ENCODE measurements at regions not wholly inside any gene's neighbourhood (a gene's known extent, or its start where the extent isn't known, plus 50 kb on each side); places are given as distances from the start of the nearest gene placed in this dataset.

GRCh38 chr15:96699871-96700401 is 369.4 kb downstream of the NR2F2 start:
- DNase-seq (ENCODE audit: extremely low read depth, low read depth): no peak
- no peak for TF ChIP-seq CTCF (IDR thresholded peaks at IDR 0.05; ENCODE audit: low read depth, low read length, missing control alignments)
- H3K4me3 ChIP-seq (replicated peaks; ENCODE audit: low read depth, low read length): no peak overlapping the region

- TF ChIP-seq CTCF (IDR thresholded peaks at IDR 0.05; ENCODE audit: low read depth, low read length, missing control alignments): no peak
- H3K4me3 ChIP-seq (replicated peaks; ENCODE audit: low read depth, low read length): no peak overlapping the region
- DNase-seq (ENCODE audit: extremely low read depth, low read depth): no peak
Observed at GRCh38 chr15:96700555-96700954, 370.1 kb downstream of the NR2F2 start.

- H3K4me3 ChIP-seq (replicated peaks; ENCODE audit: low read depth, low read length): no peak overlapping the region
- DNase-seq (ENCODE audit: extremely low read depth, low read depth): no peak
- TF ChIP-seq CTCF (IDR thresholded peaks at IDR 0.05; ENCODE audit: low read depth, low read length, missing control alignments): no peak
Observed at GRCh38 chr15:96701443-96701842, 370.9 kb downstream of the NR2F2 start.

- H3K4me3 ChIP-seq (replicated peaks; ENCODE audit: low read depth, low read length): no peak overlapping the region
- no peak for DNase-seq (ENCODE audit: extremely low read depth, low read depth)
- no peak for TF ChIP-seq CTCF (IDR thresholded peaks at IDR 0.05; ENCODE audit: low read depth, low read length, missing control alignments)
Observed at GRCh38 chr15:96701877-96702276, 371.4 kb downstream of the NR2F2 start.

GRCh38 chr15:96702589-96702988 is 372.1 kb downstream of the NR2F2 start:
- no peak for TF ChIP-seq CTCF (IDR thresholded peaks at IDR 0.05; ENCODE audit: low read depth, low read length, missing control alignments)
- no peak for DNase-seq (ENCODE audit: extremely low read depth, low read depth)
- no peak overlapping the region for H3K4me3 ChIP-seq (replicated peaks; ENCODE audit: low read depth, low read length)

- no peak for TF ChIP-seq CTCF (IDR thresholded peaks at IDR 0.05; ENCODE audit: low read depth, low read length, missing control alignments)
- H3K4me3 ChIP-seq (replicated peaks; ENCODE audit: low read depth, low read length): no peak overlapping the region
Observed at GRCh38 chr15:96703091-96703490, 372.6 kb downstream of the NR2F2 start.

More at GRCh38 chr15:96703091-96703490, 372.6 kb downstream of the NR2F2 start:
- no peak for DNase-seq (ENCODE audit: extremely low read depth, low read depth)

All from HFF-Myc (cell line).